ENCODE measurements at regions not wholly inside any gene's neighbourhood (a gene's known extent, or its start where the extent isn't known, plus 50 kb on each side); places are given as distances from the start of the nearest gene placed in this dataset.
"Not testable (repeated sequence)": the region's sequence is repeated elsewhere in the genome, so short reads cannot be mapped to it uniquely, and the experiment has no call there.

- in situ Hi-C loops (cut with HindIII; ENCODE audit: low sequenced_read_pairs) = no loop called here
Observed at GRCh38 chr15:94838281-94838680, 606.9 kb downstream of the MCTP2 start.

GRCh38 chr15:94840794-94841783, 609.7 kb downstream of the MCTP2 start:
- in situ Hi-C loops (cut with HindIII; ENCODE audit: low sequenced_read_pairs) = no loop called here

GRCh38 chr15:94843060-94843459, 611.7 kb downstream of the MCTP2 start:
- in situ Hi-C loops (cut with HindIII; ENCODE audit: low sequenced_read_pairs) = no loop called here

- in situ Hi-C loops (cut with HindIII; ENCODE audit: low sequenced_read_pairs) = no loop called here
Observed at GRCh38 chr15:94844198-94844537, 612.8 kb downstream of the MCTP2 start.

- in situ Hi-C loops (cut with HindIII; ENCODE audit: low sequenced_read_pairs) = no loop called here
Observed at GRCh38 chr15:94844538-94845389, 613.4 kb downstream of the MCTP2 start.

- in situ Hi-C loops (cut with HindIII; ENCODE audit: low sequenced_read_pairs) = no loop called here
Observed at GRCh38 chr15:94845390-94845716, 614.0 kb downstream of the MCTP2 start.

GRCh38 chr15:94847325-94847724, 616.0 kb downstream of the MCTP2 start:
- in situ Hi-C loops (cut with HindIII; ENCODE audit: low sequenced_read_pairs) = no loop called here

- in situ Hi-C loops (cut with HindIII; ENCODE audit: low sequenced_read_pairs) = no loop called here
Observed at GRCh38 chr15:94848054-94848453, 616.7 kb downstream of the MCTP2 start.

GRCh38 chr15:94855018-94855408, 623.7 kb downstream of the MCTP2 start:
- in situ Hi-C loops (cut with HindIII; ENCODE audit: low sequenced_read_pairs) = no loop called here

GRCh38 chr15:94855409-94856266, 624.3 kb downstream of the MCTP2 start:
- in situ Hi-C loops (cut with HindIII; ENCODE audit: low sequenced_read_pairs) = no loop called here

- in situ Hi-C loops (cut with HindIII; ENCODE audit: low sequenced_read_pairs) = no loop called here
Observed at GRCh38 chr15:94856267-94856854, 625.0 kb downstream of the MCTP2 start.

GRCh38 chr15:94857466-94857865, 626.1 kb downstream of the MCTP2 start:
- in situ Hi-C loops (cut with HindIII; ENCODE audit: low sequenced_read_pairs) = no loop called here

- in situ Hi-C loops (cut with HindIII; ENCODE audit: low sequenced_read_pairs) = no loop called here
Observed at GRCh38 chr15:94858011-94858410, 626.6 kb downstream of the MCTP2 start.

- in situ Hi-C loops (cut with HindIII; ENCODE audit: low sequenced_read_pairs) = no loop called here
Observed at GRCh38 chr15:94858449-94858848, 627.1 kb downstream of the MCTP2 start.

GRCh38 chr15:94858920-94859319, 627.6 kb downstream of the MCTP2 start:
- in situ Hi-C loops (cut with HindIII; ENCODE audit: low sequenced_read_pairs) = no loop called here

GRCh38 chr15:94864600-94864999, 633.2 kb downstream of the MCTP2 start:
- in situ Hi-C loops (cut with HindIII; ENCODE audit: low sequenced_read_pairs) = no loop called here

- in situ Hi-C loops (cut with HindIII; ENCODE audit: low sequenced_read_pairs) = not testable (repeated sequence)
Observed at GRCh38 chr15:94868265-94868664, 636.9 kb downstream of the MCTP2 start.

- in situ Hi-C loops (cut with HindIII; ENCODE audit: low sequenced_read_pairs) = no loop called here
Observed at GRCh38 chr15:94875550-94875949, 644.2 kb downstream of the MCTP2 start.

- in situ Hi-C loops (cut with HindIII; ENCODE audit: low sequenced_read_pairs) = no loop called here
Observed at GRCh38 chr15:94877833-94878232, 646.5 kb downstream of the MCTP2 start.

GRCh38 chr15:94882071-94882712, 650.8 kb downstream of the MCTP2 start:
- in situ Hi-C loops (cut with HindIII; ENCODE audit: low sequenced_read_pairs) = no loop called here
